ENCODE measurements at regions not wholly inside any gene's neighbourhood (a gene's known extent, or its start where the extent isn't known, plus 50 kb on each side); places are given as distances from the start of the nearest gene placed in this dataset.

DNA sequence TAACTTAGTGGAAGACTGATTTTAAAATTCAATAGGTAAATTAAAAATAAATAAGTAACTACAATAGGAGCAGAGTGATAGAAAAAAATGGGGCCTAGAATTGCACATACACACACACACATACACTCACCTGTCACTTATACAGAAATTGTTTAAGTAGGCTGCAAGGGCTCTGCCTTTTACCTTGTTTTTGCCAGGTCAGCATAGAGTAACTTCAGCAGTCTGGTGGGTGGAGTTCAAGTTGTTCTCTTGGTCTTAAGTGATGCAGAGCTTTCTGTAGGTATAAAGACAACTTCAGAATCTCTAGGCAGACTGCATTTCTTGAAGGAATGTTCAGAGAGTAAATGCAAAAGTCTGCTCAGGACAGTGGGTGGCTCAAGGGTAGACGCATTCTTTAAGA lies 457.0 kb downstream of the INHBA start:
- TF ChIP-seq POLR2AphosphoS5 (IDR thresholded peaks at IDR 0.05): no peak
- TF ChIP-seq, protein P1, sequence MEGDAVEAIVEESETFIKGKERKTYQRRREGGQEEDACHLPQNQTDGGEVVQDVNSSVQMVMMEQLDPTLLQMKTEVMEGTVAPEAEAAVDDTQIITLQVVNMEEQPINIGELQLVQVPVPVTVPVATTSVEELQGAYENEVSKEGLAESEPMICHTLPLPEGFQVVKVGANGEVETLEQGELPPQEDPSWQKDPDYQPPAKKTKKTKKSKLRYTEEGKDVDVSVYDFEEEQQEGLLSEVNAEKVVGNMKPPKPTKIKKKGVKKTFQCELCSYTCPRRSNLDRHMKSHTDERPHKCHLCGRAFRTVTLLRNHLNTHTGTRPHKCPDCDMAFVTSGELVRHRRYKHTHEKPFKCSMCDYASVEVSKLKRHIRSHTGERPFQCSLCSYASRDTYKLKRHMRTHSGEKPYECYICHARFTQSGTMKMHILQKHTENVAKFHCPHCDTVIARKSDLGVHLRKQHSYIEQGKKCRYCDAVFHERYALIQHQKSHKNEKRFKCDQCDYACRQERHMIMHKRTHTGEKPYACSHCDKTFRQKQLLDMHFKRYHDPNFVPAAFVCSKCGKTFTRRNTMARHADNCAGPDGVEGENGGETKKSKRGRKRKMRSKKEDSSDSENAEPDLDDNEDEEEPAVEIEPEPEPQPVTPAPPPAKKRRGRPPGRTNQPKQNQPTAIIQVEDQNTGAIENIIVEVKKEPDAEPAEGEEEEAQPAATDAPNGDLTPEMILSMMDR (IDR thresholded peaks at IDR 0.05): no peak

Data from breast epithelium (tissue), 3 donors.